Tibial nerve (tissue), 4 donors: ENCODE measurements at regions not wholly inside any gene's neighbourhood (a gene's known extent, or its start where the extent isn't known, plus 50 kb on each side); places are given as distances from the start of the nearest gene placed in this dataset.

Experiments used
- EP300 ChIP-seq, 2 donors: sonication (generic); formaldehyde crosslinking; IDR thresholded peaks; one replicate each; pipeline ENCODE4 v1.6.1; 2017; ENCODE audit warnings: antibody characterized with exemption in 2 of 2, mild to moderate bottlenecking in 1 of 2
- POLR2A ChIP-seq, 2 donors: fragments of 450-650 bp; IDR thresholded peaks; one replicate each; pipeline ENCODE4 v1.6.1; 2017; ENCODE audit warnings: antibody characterized with exemption in 2 of 2, mild to moderate bottlenecking in 2 of 2, moderate library complexity in 2 of 2
- TF ChIP-seq, protein P1 (sequence below), 5 experiments: fragments of 200-600 bp in 3 of 5; fragments of 450-650 bp in 2 of 5; sonication (generic) in 3 of 5; IDR thresholded peaks; one replicate each; pipeline ENCODE4 v1.5.1; 2016 to 2019; ENCODE audit warnings: antibody characterized with exemption in 5 of 5, mild to moderate bottlenecking in 3 of 5, moderate library complexity in 2 of 5

DNA sequence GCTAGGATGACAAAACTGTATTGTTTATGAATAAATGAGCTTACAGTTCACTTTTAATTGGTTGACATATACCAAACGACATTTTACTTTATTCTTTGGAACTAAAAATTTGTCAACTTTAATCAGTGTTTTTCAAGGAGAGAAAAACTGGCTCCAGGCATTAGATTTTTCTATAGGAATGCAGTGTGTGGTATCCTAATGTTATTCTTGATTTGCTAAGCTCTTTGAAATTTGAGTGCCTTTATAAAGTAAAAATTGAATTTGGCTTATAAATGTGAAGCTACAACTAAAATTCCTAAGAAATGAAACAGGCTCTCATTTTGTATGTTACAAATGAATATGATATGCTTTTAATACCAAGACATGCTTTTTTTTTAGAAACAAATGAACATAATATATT, 442.2 kb upstream of the TRAM1L1 start:
- TF ChIP-seq, protein P1, sequence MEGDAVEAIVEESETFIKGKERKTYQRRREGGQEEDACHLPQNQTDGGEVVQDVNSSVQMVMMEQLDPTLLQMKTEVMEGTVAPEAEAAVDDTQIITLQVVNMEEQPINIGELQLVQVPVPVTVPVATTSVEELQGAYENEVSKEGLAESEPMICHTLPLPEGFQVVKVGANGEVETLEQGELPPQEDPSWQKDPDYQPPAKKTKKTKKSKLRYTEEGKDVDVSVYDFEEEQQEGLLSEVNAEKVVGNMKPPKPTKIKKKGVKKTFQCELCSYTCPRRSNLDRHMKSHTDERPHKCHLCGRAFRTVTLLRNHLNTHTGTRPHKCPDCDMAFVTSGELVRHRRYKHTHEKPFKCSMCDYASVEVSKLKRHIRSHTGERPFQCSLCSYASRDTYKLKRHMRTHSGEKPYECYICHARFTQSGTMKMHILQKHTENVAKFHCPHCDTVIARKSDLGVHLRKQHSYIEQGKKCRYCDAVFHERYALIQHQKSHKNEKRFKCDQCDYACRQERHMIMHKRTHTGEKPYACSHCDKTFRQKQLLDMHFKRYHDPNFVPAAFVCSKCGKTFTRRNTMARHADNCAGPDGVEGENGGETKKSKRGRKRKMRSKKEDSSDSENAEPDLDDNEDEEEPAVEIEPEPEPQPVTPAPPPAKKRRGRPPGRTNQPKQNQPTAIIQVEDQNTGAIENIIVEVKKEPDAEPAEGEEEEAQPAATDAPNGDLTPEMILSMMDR (IDR thresholded peaks at IDR 0.05) = no peak
- TF ChIP-seq POLR2A (IDR thresholded peaks at IDR 0.05) (no peak), EP300 (IDR thresholded peaks at IDR 0.05) (no peak)
